Osteoblast (primary cell): ENCODE measurements at regions not wholly inside any gene's neighbourhood (a gene's known extent, or its start where the extent isn't known, plus 50 kb on each side); places are given as distances from the start of the nearest gene placed in this dataset.

Experiments
- DNase-seq: peaks from one replicate; pipeline ENCODE4 v3.0.0; 2011; ENCODE audit warnings: low spot score, mixed read lengths; ENCODE audit not compliant: insufficient read length; ENCODE audit errors: missing footprints
- H2AFZ ChIP-seq: 2 replicates; pipeline ENCODE4 v1.6.0; 2011; ENCODE audit warnings: mild to moderate bottlenecking, low read length
- H3K27ac ChIP-seq: 2 replicates; pipeline ENCODE4 v1.5.1; 2011; ENCODE audit warnings: mild to moderate bottlenecking, low read depth, low read length, moderate library complexity
- H3K27me3 ChIP-seq: 2 replicates; pipeline ENCODE4 v1.6.0; 2012; ENCODE audit warnings: mild to moderate bottlenecking, control low read depth, inconsistent platforms, low read length, moderate library complexity; ENCODE audit not compliant: insufficient read depth
- H3K36me3 ChIP-seq: 2 replicates; pipeline ENCODE4 v1.5.1; 2011; ENCODE audit warnings: mild to moderate bottlenecking, low read length, control low read depth, moderate library complexity; ENCODE audit not compliant: insufficient read depth
- H3K4me1 ChIP-seq: 2 replicates; pipeline ENCODE4 v1.5.1; 2011; ENCODE audit warnings: mild to moderate bottlenecking, low read length, control low read depth, moderate library complexity; ENCODE audit not compliant: insufficient read depth
- H3K4me2 ChIP-seq: 2 replicates; pipeline ENCODE4 v1.6.0; 2011; ENCODE audit warnings: mild to moderate bottlenecking, low read length; ENCODE audit not compliant: insufficient read depth
- H3K4me3 ChIP-seq: fragments of 200-600 bp; sonication (generic); 3 replicates; pipeline ENCODE4 v1.5.1; 2012; ENCODE audit warnings: mild to moderate bottlenecking, low read length, inconsistent platforms; ENCODE audit not compliant: insufficient read depth
- H3K79me2 ChIP-seq: 2 replicates; pipeline ENCODE4 v1.6.0; 2012; ENCODE audit warnings: mild to moderate bottlenecking, low read length, control low read depth, inconsistent platforms; ENCODE audit not compliant: insufficient read depth
- H3K9me3 ChIP-seq: 2 replicates; pipeline ENCODE4 v1.5.1; 2011; ENCODE audit warnings: low read depth, low read length, control low read depth
- H4K20me1 ChIP-seq: 2 replicates; pipeline ENCODE4 v1.6.0; 2012; ENCODE audit warnings: mild to moderate bottlenecking, low read length, control low read depth; ENCODE audit not compliant: insufficient read depth
- CTCF ChIP-seq: IDR thresholded peaks from 2 replicates; pipeline ENCODE4 v1.5.1; 2011; ENCODE audit warnings: mild to moderate bottlenecking, low read depth, low read length, moderate library complexity; ENCODE audit errors: extremely low read depth

GRCh38 chr4:31755751-31756150 is 1035.6 kb downstream of the PCDH7 start:
- H3K79me2 ChIP-seq, result no peaks in the 10 kb centered on the region
- no peaks in the 10 kb centered on the region for H3K27me3 ChIP-seq
- H4K20me1 ChIP-seq, result no peaks in the 10 kb centered on the region
- no peak overlapping the region for H3K4me3 ChIP-seq
- no peaks in the 10 kb centered on the region for H3K36me3 ChIP-seq
- no peak overlapping the region for H3K27ac ChIP-seq
- DNase-seq, result no peak
- no peak for TF ChIP-seq CTCF
- H3K4me2 ChIP-seq, result no peak overlapping the region
- H3K4me1 ChIP-seq, result no peaks in the 10 kb centered on the region
- no peak overlapping the region for H2AFZ ChIP-seq
- no peaks in the 10 kb centered on the region for H3K9me3 ChIP-seq

- Histone ChIP-seq H3K4me2 (no peak overlapping the region), H3K36me3 (no peaks in the 10 kb centered on the region), H3K27me3 (no peaks in the 10 kb centered on the region), H3K79me2 (no peaks in the 10 kb centered on the region), H3K9me3 (peaks cover 3% of the 10 kb centered on the region), H3K27ac (no peak overlapping the region), H2AFZ (no peak overlapping the region), H3K4me3 (no peak overlapping the region), H3K4me1 (no peaks in the 10 kb centered on the region), H4K20me1 (no peaks in the 10 kb centered on the region)
- no peak for TF ChIP-seq CTCF
- DNase-seq, result no peak
Observed at GRCh38 chr4:31768756-31769155, 1048.6 kb downstream of the PCDH7 start.

- H2AFZ ChIP-seq, result no peak overlapping the region
- no peaks in the 10 kb centered on the region for H3K27me3 ChIP-seq
- H3K4me2 ChIP-seq, result no peak overlapping the region
- H4K20me1 ChIP-seq, result no peaks in the 10 kb centered on the region
- H3K79me2 ChIP-seq, result no peaks in the 10 kb centered on the region
- no peak overlapping the region for H3K4me3 ChIP-seq
- no peaks in the 10 kb centered on the region for H3K4me1 ChIP-seq
- H3K9me3 ChIP-seq, result peaks cover 3% of the 10 kb centered on the region
- no peak overlapping the region for H3K27ac ChIP-seq
- no peak for DNase-seq
- TF ChIP-seq CTCF, result no peak
- no peaks in the 10 kb centered on the region for H3K36me3 ChIP-seq
Observed at GRCh38 chr4:31783311-31783710, 1063.1 kb downstream of the PCDH7 start.

- Histone ChIP-seq H3K4me3 (no peak overlapping the region), H3K79me2 (no peaks in the 10 kb centered on the region), H4K20me1 (no peaks in the 10 kb centered on the region), H2AFZ (no peak overlapping the region), H3K4me2 (no peak overlapping the region), H3K4me1 (no peaks in the 10 kb centered on the region), H3K36me3 (no peaks in the 10 kb centered on the region), H3K9me3 (peaks cover 3% of the 10 kb centered on the region), H3K27me3 (no peaks in the 10 kb centered on the region), H3K27ac (no peak overlapping the region)
- no peak for DNase-seq
- no peak for TF ChIP-seq CTCF
Observed at GRCh38 chr4:31784558-31784957, 1064.4 kb downstream of the PCDH7 start.
